ENCODE measurements at regions not wholly inside any gene's neighbourhood (a gene's known extent, or its start where the extent isn't known, plus 50 kb on each side); places are given as distances from the start of the nearest gene placed in this dataset.

DNA sequence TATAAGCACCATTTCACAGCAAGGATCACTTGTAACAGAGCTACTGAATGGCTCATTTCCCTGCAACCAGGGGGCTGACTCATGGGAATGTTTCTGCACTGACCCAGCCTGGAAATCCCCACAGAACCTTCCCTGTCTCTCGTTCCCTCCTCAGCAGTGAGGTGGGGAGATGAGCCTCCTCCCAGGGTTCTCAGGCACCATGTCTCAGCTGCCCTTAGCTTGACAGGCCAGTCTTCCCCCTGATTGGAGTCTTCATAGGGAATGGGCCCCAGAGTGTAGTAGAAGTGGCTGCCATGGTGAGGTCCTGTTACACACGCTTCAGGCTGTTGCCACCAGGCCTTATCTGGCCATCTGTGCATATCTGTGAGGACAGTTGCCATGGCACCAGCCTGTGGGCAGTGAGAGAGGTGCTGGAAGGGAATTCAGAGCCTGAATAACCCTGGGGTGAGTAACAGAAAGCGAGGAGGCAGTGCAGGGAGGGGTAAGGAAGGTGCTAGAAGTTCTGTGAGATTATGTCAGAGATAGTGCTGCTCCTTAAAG, 324.4 kb downstream of the ENC1 start:
- DNase-seq (ENCODE audit: low spot score): peak; percentile 55

DNA sequence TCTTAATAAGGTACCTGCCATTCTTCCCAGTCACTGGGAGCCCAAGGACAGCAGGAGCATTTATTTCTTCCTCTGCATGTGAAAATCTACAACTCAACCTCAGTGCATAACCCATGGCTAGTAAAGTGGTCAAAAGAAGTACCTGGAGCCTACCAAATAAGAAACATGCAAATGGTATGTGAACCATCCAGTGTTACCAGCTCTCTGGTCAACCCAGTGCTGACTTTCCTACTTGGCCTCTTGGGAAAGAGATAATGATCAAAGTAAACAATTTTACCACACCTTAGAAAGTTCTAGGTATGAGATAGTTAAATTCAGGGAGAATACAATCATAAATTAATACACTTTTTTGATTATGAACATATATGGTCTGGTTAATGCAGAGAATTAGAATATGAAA, 325.6 kb downstream of the ENC1 start:
- no peak for DNase-seq (ENCODE audit: low spot score)

DNA sequence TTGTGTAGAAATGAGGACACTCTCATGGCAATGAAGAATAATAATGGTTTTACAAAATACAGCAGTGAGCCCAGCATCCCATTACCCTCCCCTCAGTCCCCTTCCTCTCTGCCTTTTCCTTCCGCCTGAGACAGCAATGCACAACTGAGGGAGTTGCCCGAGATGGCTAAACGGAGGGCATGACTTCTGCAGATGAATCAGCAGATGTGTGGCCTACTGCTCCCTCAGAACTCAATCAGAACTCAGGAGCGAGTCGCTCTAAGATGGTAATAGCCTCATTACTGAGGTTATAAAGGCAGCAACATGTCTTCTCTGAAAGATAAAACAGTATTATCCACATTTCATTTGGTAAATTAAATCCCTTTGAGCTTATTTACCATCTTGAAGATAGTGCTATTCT, 326.6 kb downstream of the ENC1 start:
- no peak for DNase-seq (ENCODE audit: low spot score)

DNA sequence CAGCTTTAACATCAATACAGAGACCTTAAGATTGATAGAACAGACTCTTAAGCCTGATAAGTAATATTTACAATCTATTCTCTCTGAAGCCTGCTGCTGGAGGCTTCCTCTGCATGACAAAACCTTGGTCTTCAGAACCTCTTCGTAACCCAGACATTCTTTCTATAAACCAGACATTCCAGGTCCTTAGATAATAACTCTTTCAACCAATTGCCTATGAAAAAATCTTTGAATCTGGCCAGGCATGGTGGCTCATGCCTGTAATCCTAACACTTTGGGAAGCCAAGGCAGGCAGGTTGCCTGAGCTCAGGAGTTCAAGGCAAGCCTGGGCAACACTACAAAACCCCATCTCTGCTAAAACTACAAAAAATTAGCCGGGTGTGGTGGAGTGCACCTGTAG, 327.8 kb downstream of the ENC1 start:
- no peak for DNase-seq (ENCODE audit: low spot score)

DNA sequence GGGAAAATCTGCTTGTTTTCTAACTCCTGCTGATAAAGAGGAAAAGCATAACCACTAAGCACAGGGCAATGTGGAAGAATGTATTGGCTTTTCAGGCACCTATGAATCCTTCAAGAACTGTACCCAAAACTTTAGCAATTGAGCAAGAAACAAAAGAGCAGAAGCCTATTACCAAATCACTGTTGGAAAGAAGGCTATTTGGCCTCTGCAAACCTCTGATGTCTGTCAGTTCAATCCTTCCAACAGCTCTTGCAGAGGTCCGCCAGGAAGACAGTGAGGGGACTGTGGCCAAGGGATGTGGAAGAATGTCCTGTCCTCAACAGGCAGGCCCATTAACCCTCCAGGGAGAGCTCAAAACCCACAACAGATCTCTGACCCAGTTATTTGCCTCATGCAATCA, 328.6 kb downstream of the ENC1 start:
- no peak for DNase-seq (ENCODE audit: low spot score)

DNA sequence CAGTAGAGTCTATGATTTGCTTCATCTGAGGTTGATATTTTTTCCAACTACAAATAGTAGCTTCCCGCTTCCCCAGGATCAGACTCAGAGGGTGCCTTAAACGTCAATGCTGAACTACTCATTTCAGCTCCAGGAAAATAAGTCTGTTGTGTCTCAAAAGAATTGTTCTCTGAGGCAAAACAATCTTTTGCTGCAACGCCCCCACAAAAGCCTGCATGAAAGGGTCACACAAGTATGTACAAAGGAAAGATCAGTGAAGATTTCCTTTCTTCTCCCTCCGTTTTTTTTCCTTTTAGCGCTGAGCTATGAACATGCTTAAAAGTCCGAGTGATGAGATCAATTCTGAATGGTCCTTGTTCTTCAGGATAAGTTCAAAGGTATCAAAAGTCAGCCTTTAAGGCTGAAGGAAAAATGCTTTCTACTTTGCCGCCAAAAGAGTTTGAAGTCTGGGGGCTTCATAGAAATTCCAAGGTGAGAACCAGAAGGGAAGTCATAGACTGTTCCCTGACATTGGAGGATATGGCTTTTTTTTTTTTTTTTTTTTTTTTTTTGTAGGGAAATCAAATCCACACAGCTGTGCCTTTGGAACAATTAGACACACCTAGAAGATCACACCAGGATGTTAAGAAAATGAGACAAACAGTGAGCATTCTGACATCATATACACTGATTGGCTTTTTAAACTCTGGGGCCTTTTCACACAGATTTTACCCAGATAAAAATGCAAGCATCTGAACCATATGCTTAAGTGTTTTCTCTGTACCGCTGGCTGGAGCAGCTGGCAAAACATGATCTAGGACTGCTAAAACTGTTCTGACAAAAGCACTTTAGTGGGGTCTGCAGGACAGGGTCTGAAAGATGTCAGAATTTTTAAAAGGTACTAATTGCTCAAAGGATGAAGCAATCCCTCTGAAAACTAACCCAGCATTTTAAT, 329.3 kb downstream of the ENC1 start:
- no peak for DNase-seq (ENCODE audit: low spot score)

DNA sequence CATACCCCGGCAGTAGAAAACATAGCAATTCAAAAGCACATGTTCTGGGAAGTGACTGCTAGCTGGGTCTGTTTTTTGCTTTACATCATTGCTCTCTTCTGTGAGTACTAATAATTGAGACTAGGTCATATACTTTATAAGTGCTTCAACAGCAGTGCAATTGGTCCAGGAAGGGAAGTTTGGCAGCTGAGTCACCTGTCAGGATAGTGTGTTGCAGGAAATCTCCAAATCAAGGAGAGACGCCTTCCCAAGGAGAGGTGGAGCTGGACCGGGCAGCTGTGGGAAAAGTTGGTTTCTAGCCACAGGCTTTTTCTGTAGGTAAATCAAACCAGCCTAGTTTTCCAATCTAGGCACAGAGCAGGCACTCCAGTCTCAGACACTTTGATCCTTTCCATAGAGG, 330.1 kb downstream of the ENC1 start:
- DNase-seq (ENCODE audit: low spot score): no peak

DNA sequence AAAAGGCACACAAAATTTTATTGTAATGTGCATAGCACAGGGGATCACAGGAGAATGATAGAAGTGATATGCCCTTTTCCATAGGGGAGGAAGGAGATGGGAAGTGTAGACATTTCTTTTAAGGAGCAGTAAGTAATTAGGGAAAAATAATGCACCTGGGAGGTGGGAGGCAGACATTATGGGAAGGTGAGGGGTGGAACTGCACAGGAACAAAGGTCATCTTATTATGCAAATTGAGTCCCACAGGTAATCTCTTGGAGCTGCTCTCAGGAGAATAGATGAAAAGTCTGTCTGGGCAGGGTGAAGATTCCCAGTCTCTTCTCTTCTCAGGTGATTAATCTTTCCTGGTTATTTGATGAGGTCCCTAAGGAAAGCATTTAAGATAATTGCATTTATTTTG, 331.5 kb downstream of the ENC1 start:
- no peak for DNase-seq (ENCODE audit: low spot score)

DNA sequence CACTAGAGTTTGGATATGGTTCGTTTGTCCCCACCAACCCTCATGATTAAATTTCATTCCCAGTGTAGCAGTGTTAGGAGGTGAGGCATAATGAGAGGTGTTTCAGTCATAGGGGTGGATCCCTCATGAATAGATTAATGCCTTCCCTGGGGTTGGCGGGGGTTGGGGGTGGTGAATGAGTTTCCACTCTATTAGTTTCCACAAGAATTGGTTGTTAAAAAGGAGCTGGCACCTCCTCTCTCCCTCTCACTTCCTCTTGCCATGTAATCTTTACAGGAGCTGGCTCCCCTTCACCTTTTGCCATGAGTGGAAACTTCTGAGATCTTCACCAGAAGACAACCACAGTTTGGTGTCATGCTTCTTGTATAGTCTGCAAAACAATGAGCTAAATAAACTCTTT, 333.7 kb downstream of the ENC1 start:
- no peak for DNase-seq (ENCODE audit: low spot score)

DNA sequence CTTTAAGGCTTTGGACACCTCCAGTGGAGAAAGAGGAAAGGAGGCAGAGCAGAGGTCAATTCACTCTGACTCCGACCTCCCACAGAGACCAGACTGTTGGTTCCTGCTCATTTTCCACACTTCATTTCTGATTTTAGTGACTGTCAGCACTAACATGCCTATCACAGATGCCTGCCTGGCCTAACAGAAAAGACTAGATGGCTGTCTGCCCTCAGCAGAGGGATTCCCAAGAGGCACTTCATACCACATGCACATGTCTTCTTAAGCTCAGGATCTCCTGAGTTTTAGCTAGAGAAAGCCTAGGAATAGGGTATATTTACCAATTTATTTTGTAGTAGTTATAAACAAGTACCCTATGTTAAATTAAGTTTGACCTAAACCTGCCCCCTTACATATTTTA, 336.0 kb downstream of the ENC1 start:
- no peak for DNase-seq (ENCODE audit: low spot score)

DNA sequence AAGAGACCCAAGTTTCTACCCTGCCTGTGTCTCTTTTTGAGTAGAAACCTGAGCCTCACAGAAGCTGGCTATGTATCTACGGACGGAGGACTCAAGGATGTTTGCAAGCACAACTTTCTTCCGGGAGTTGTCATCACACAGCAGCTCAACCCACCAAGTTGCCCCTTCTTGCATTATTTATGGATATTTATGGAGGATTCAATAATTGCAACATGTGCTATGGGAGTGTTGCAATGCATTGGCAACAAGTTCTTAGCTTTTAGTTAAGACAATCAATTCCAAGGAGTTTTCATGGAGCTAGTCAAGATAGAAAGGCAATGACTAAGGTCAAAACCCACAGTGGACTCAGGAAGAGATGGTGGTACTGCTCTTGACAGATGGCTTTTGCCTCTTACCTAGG, 336.9 kb downstream of the ENC1 start:
- DNase-seq (ENCODE audit: low spot score): no peak

DNA sequence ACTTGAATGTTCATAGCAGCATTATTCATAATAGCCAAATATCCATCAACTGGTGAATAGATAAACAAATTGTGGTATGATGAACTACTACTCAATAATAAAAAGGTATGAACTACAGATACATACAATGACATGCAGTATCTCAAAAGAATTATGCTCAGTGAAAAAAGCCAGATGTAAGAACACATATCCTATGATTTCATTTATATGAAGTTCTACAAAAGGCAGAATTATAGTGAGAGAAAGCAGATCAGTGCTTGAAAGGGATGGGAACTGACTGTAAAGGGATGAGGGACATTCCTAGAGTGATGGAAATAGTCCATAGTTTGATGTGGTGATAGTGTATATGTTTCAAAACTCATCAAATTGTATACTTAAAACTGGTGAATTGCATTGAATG, 339.0 kb downstream of the ENC1 start:
- DNase-seq (ENCODE audit: low spot score): no peak

DNA sequence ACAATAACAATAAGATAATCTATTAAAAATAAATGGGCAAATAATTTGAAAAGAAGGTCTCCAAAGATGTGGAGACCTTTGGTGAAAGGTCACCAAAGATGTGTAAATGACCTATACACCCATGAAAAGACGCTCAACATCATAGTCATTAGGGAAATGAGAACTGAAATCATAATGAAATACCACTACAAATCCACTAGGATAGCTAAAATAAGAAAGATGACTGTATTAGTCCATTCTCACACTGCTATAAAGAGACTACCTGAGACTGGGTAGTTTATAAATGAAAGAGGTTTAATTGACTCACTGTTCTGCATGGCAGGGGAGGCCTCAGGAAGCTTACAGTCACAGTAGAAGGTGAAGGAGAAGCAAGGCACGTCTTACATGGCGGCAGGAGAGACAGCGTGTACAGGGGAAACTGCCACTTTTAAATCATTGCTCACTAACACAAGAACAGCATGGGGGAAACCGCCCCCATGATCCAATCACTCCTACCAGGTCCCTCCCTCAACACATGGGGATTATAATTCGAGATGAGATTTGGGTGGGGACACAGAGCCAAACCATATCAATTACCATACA, 339.6 kb downstream of the ENC1 start:
- no peak for DNase-seq (ENCODE audit: low spot score)

DNA sequence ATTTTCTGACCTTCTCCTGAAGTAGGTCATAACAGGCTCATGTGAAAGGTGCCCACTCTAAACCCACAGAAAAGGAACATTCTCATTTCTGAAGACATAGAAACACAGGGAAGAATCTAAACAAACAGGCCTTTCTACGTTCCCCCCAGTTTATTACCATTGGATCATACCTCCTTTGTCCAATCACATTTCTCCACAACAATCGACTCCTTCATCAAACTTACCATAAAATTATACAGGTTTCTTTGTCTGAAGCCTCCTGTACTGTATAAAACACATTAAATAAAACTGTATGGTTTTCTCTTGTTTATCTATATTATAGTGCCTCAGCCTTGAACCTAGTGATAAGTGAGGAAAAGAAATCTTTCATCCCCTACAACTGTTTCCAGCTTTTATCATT, 340.7 kb downstream of the ENC1 start:
- DNase-seq (ENCODE audit: low spot score): no peak

DNA sequence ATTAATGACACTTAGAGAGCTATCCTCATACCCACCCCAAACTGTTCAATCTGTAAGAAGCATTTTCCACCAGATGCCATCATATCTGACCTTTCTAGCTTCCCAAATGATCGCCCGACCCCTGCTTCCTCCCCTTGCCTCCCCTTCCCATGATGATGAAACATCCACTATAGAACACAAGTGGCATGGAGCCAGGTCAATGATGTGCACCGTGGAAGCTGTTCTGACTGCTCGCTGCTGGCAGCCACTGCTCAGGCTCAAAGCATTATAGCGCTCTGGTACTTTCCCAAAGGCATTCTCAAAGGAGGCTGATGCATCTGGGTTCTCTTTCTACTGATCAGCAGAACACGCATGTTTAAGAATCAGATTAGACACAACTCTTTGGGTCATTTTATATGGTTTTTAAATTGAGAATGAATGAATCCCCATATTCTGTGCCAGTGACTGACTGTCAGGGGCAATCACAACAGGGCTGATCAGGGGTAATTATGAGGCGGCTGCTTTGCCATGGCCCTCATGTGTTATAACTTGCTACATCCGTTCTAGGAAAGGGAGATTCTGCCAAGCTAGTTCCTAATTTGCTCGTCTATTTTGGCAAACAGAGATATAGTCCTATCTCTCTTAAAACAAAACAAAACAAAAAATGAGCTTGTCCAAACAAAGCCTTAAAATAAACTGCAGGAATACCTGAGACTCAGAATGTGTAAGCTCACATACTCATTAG, 343.7 kb downstream of the ENC1 start:
- DNase-seq (ENCODE audit: low spot score): no peak

DNA sequence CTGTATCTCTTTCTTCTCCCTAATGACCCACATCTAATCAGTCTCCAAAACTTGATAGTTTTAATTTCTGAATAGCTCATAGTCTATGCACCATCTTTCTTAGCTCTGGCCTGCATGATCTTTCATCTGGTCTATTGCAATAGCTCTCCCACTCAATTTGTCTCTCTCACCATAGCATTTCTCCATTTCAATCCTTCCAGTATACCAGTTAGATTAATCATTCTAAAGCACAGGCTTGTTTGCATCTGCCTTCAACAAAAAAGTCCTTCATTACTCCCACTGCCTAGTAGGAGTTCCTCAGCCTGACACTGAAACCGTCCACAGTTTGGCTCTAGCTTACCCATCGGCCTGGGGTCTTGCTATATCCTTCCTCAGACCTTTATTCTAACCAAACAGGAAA, 344.9 kb downstream of the ENC1 start:
- no peak for DNase-seq (ENCODE audit: low spot score)

DNA sequence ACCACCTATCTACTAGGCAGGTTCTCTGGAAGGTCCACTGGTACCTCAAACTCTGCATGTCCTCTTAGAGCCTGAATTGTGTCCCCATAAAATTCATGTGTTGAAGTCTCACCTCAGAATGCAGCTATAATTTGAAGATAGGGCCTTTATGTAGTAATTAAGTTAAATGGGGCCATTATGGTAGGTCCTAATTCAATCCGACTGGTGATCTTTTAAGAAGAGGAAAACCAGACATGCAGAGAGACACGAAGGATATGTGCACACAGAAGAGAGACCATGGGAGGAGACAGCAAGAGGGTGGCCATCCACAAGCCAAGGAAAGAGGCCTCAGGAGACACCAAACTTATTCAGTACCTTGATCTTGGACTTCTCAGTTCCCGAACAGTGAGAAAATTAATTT, 345.4 kb downstream of the ENC1 start:
- DNase-seq (ENCODE audit: low spot score): no peak

DNA sequence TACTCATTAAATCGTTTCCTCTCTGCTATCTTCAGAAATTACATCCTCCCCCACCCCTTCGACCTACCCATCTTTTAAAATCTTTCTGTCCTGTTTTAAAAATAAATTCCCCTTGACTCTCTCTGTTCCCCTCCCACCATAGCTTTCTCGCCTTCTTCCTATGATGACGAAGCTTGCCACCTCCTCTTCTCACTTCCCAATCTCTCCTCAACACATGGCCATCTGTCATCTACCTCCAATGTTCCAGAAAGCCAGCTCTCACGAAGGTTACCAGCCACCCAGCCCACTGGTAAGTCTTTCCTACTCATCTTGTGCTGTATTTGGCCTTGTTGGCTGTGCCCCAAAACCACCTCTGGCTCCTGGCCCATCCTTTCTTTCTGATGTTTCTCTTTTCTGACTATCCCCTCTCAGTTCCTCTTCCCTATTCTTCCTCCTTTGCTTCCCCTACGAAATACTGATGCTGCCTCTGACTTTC, 346.3 kb downstream of the ENC1 start:
- DNase-seq (ENCODE audit: low spot score): no peak

DNA sequence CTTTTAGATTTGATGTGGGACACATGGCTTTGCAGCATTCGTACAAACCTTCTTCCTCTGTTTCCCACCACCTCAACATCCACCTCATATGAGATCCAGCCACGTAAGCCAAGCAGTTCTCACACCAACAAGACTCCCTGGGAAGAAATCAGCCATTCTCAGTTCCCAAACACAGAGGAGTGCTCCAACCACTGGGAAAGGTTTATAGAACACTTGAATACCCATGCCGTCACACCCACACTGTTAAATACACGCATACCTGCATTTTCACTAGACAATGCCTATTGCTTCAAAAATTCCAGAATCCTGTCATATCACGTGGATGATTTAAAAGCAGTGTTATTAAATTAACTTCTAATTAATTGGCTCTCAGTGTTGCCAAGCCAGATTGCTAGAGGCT, 347.3 kb downstream of the ENC1 start:
- no peak for DNase-seq (ENCODE audit: low spot score)

DNA sequence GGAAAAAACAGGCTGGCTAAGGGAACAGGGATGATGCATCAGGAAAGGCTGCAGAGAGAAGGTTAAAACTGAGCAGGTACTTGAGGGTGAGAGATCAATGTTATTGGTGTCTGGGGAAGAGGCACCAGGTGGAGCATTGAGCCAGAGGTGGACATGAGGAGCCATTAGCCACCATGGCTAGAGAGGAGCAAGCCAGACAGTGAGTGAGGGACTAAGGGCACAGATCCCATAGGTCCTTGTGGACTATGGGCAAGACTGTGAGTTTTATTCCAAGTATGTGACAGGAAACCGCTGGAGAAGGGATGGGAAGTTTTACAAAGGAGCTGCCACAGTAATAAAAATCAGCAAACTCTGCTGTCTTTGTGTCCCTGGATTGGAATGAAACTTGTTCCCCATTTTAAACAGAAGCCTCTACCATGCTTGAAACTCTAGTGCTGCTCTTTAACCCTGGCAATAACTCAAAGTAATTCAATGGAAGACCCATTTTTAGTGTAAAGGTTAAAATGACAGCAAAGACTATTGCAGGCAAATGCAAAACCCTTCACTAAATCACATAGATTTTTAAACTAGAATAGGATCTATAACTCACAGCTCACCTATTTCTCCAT, 349.8 kb downstream of the ENC1 start:
- no peak for DNase-seq (ENCODE audit: low spot score)

DNA sequence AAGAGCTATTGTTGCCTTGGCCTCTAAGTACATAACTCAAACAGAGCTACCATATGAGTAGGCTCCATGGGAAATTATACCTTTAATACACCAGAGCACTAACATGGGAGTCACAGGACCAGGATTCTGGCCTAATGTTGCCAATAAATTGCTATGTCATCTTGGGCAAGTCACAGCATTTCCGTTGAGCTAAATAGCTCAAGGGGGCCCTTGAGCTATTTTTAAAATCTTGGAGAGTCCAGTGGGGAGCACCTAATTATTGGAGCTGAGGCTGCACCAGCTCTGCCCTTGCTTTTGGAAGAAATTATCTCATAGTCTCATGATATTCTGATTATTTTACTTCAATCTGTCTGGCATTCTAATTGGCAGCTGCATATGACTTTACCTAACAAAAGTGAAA, 350.8 kb downstream of the ENC1 start:
- no peak for DNase-seq (ENCODE audit: low spot score)

DNA sequence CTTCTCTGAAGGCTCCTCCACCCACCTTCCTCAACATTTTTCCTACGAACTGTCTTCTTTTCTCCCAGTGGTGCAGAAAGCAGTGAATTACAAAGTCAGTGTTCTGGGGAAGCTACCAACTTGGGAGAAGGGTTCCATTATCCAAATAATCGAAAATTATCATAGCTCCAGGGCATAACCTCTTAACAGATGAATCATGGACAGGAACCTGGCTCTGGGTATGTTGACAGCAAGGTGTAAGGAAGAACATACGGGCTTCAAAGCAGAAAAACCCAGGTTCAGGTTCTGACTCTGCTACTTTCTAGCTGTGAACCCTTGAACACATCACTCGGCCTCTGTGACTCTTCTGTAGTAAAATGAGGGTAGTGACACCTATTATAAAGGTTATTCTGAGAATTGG, 351.3 kb downstream of the ENC1 start:
- DNase-seq (ENCODE audit: low spot score): no peak
